SK-MEL-5 (cell line): ENCODE measurements at regions not wholly inside any gene's neighbourhood (a gene's known extent, or its start where the extent isn't known, plus 50 kb on each side); places are given as distances from the start of the nearest gene placed in this dataset.

Source experiments
- DNase-seq: peaks from one replicate; pipeline ENCODE4 v3.0.0-alpha.2; 2016; ENCODE audit warnings: low read depth, low spot score
- in situ Hi-C: cut with HindIII; loops from 2 replicates; pipeline ENCODE4 v1.10.0; 2016; ENCODE audit warnings: low sequenced_read_pairs, high pct_unique_total_duplicates, low pct_unique_long_range_greater_than_20kb

DNA sequence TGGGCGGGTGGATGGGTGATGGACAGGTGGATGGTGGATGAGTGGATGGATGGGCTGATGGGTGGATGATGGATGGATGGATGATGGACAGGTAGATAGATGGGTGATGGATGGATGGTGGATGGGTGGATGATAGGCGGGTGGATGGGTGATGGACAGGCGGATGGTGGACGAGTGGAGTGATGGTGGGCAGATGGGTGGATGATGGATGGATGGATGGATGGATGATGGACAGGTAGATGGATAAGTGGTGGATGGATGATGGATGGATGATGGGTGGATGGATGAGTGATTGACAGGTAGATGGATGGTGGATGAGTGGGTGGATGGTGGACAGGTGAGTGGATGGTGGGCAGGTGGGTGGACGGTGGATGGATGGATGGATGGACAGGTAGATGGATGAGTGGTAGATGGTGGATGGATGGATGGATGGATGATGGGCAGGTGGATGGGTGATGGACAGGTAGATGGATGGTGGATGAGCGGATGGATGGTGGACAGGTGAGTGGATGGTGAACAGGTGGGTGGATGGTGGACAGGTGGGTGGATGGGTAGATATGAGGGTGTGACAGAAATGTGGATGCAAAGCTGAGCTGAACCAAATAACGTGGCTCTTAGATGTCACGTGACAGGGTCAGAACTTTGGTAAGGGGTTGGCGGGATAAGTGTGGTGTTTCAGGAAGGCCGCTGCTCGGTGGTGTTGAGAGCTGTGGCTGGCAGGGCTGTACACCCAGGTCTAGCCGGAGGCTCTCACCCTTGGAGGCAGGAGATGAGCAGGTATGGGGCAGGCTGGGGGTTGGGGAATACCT, 234.3 kb upstream of the CIBAR2 start:
- in situ Hi-C loops = no loop called here

DNA sequence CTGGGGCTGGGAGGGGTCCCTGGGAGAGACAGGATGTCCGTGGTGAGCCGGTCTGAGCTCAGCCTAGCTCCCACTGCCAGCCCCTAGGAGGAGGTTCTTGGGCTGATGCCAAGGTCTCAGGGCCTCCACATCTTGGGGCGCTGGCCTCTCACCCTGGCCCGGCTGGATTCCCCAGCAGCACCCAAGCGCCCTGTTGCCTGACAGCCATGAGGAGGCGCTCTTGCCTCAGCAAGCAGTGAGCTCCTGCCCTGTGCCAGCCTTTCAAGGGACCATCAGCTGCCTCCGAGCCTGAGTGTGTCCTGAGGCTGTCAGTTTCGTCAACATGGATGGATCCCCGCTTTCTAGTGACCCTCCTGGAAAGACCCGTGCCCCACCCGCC, 234.9 kb upstream of the CIBAR2 start:
- in situ Hi-C loops = no loop called here
- DNase-seq = peak; percentile 66

More for the DNA sequence above, 234.3 kb upstream of the CIBAR2 start:
- DNase-seq = no peak

DNA sequence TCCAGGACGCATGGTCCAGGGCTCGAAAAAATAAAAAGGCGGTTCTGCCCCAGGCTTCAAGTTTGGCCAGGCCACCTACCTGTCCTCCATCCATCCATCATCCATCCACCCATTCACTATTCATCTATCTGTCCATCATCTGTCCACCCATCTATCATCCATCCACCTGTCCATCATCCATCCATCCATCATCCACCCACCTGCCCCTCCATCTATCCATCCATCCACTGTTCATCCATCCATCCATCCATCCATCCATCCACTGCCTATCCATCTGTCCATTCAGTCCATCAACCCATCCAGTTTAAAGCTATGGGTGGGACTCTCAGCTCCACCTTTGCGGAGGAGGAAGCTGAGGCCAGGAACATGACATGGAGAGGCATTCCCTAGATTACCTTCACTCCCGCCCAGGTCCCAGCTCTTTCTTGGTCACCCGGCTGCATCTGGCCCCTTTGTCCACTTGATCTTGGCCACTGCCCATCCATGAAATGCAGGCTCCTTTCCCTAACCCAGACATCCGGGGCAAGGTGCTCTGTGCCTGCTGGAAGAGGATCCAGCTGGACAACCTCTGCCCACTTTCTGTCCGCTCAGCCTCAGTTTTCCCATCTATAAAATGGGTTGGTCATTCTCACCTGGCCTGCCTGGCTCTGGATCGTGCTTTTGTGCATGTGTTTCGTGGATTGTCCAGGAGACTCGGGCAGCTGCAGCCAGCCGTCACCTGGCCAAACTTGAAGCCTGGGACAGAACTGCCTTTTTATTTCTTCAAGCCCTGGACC, 236.0 kb upstream of the CIBAR2 start:
- in situ Hi-C loops = no loop called here
- no peak for DNase-seq

DNA sequence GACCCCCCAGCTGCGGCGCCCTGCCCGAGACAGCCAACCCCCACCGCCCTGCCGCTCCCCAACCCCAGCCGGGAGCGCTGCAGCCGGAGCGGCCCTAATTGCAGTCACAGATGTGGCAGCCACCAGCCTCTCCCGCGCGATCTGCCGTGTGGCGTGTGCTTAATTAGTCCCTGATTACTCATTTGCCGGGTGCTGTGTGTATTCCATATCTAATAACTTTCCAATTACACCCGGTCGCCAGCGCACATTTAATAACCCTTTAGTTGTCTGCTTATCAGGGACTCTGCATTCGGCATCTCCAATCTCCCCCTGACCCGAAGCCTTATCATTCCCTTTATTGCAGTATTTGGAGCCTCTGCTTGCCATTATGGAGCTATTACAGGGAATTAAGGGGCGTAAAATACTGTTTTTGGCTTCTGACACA, 236.7 kb upstream of the CIBAR2 start:
- DNase-seq = no peak
- in situ Hi-C loops = no loop called here

DNA sequence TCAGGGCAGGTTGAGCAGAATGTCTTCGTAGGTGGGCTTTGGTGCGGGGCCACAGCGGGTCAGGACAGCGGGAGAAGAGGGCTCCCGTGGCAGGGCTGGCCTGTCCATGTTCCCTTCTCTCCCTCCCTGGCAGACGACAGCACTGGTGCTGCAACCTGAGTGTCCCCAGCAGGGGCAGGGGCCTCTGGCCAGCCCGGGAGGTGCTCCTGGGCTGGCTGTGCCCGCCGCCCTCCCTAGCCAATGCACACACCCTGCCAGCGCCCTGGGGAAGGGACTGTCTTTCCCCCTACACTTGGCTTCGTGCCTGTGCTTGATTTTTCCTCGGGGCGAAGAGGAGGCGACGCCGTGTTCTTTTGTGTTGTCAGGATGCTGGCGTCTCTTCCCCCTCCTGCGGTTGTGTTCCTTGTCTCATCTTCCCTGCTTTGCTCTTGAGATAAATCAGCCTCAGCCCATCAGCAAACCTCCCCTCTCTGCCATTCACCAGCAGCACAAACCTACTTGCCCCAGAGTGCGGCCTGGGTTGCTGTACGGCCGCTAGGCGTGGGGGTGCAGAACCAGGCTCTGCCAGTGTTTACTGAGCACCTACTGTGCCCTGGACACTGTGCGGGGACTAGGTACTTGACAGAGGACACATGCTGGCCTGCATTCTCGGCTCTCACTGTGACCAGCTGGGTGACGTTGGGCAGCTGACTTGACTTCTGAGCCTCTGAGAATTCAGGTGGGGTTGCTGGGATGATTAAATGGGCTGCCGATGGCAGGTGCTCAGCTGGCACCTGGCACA, 237.3 kb upstream of the CIBAR2 start:
- DNase-seq = no peak

DNA sequence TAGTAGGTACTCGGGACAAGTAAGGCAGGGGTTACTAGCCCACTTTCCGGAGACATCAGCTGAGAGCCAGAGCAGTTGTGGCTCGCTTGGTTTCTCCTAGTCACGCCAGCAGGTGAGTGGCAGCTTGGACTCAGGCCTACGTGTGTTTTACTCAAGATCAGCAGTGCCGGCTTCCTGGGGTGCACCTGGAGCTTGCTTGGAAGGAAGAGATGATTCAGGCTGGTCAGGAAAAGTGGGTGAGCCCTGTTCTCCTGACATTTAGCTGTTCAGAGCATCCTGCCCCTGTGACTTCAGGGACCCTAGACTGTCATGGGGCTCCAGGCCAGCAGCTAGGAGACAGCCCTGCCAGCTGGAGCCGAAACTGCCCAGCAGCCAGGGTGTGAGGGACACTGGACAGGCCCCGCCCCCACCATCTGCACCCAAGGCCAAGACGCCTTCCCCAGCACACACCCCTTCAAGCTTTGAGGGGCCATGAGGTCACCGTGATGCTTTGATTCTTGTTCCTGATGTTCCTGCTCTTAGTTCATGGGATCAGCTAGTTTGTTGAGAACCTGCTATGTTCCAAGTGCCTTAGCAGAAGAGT, 238.0 kb upstream of the CIBAR2 start:
- DNase-seq = no peak
- in situ Hi-C loops = no loop called here

More for the DNA sequence above, 237.3 kb upstream of the CIBAR2 start:
- in situ Hi-C loops = no loop called here

- peak; percentile 81 for DNase-seq
- in situ Hi-C loops = no loop called here
These were observed 238.7 kb upstream of the CIBAR2 start for GRCh38 chr16:85350973-85351372.

- DNase-seq = no peak
- in situ Hi-C loops = no loop called here
These were observed 240.7 kb upstream of the CIBAR2 start for GRCh38 chr16:85353013-85353412.

- DNase-seq = no peak
- in situ Hi-C loops = no loop called here
These were observed 241.8 kb upstream of the CIBAR2 start for GRCh38 chr16:85353839-85354685.

- in situ Hi-C loops = no loop called here
These were observed 242.6 kb upstream of the CIBAR2 start for GRCh38 chr16:85354686-85355514.

DNA sequence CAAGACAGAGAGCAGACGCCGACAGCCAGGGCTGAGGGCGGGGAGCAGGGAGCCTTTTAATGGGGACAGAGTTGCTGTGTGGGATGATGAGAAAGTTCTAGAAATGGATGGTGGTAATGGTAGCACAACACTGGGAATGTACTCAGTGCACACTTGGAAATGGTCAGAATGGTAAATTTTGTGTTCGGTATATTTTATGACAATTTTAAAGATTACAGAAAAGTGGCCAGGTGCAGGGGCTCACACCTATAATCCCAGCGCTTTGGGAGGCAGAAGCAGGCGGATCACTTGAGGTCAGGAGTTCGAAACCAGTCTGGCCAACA, 243.2 kb upstream of the CIBAR2 start:
- no peak for DNase-seq
- in situ Hi-C loops = no loop called here

More at GRCh38 chr16:85354686-85355514, 242.6 kb upstream of the CIBAR2 start:
- no peak for DNase-seq

GRCh38 chr16:85356157-85356556, 243.9 kb upstream of the CIBAR2 start:
- in situ Hi-C loops = no loop called here

DNA sequence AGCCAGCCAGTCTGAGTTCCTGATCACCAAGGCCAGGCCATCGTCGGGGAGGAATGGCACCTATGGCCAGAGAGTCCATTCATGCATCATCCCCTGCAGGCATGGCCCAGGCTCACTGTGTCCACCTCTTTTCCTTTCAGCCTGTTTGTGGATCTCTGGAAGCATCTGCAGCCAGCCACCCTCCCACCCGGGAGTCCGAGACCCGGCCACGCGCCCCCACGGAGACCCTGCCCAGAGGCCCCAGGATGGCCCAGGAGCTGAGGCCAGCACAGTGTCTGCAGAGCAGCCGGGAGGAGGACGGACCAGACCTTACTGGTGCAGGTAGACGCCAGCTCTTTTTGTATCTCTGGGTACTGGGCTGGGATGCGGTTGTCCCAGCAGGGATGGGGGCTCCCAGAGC, 245.1 kb upstream of the CIBAR2 start:
- in situ Hi-C loops = no loop called here

More at GRCh38 chr16:85356157-85356556, 243.9 kb upstream of the CIBAR2 start:
- no peak for DNase-seq

GRCh38 chr16:85357924-85358505, 245.7 kb upstream of the CIBAR2 start:
- in situ Hi-C loops = no loop called here
- DNase-seq = no peak

More for the DNA sequence above, 245.1 kb upstream of the CIBAR2 start:
- no peak for DNase-seq

GRCh38 chr16:85358704-85359146, 246.5 kb upstream of the CIBAR2 start:
- DNase-seq = no peak
- in situ Hi-C loops = no loop called here
